Keratinocyte (primary cell): ENCODE measurements at regions not wholly inside any gene's neighbourhood (a gene's known extent, or its start where the extent isn't known, plus 50 kb on each side); places are given as distances from the start of the nearest gene placed in this dataset.
"Not testable (repeated sequence)": the region's sequence is repeated elsewhere in the genome, so short reads cannot be mapped to it uniquely, and the experiment has no call there.

Source experiments
- CTCF ChIP-seq, 3 experiments: IDR thresholded peaks in 1 of 3; conservative IDR thresholded peaks in 1 of 3; optimal IDR thresholded peaks in 1 of 3; 2 replicates in 2 of 3; 3 replicates in 1 of 3; pipeline versions ENCODE3 to v1.5.1; 2011; ENCODE audit warnings: low read length in 3 of 3, mild to moderate bottlenecking in 3 of 3, moderate library complexity in 2 of 3, control low read depth in 1 of 3, inconsistent platforms in 1 of 3; ENCODE audit not compliant: insufficient read depth in 2 of 3; ENCODE audit errors: extremely low read depth in 1 of 3
- EZH2 ChIP-seq: IDR thresholded peaks from one replicate; pipeline ENCODE4 v1.6.1; 2012; ENCODE audit warnings: inconsistent platforms, mild to moderate bottlenecking, low read length, moderate library complexity

- TF ChIP-seq EZH2; CTCF (optimal IDR thresholded peaks at IDR 0.05 in 1 of 3, IDR thresholded peaks at IDR 0.05 in 1 of 3, conservative IDR thresholded peaks at IDR 0.05 in 1 of 3; ENCODE audit: extremely low read depth in 1 of 3, insufficient read depth in 2 of 3, low read length in 3 of 3): not testable (repeated sequence)
Measured at GRCh38 chr7:69106946-69107345, 491.3 kb upstream of the AUTS2 start.
